SK-N-SH (cell line): ENCODE measurements at regions not wholly inside any gene's neighbourhood (a gene's known extent, or its start where the extent isn't known, plus 50 kb on each side); places are given as distances from the start of the nearest gene placed in this dataset.

Source experiments
- CTCF ChIA-PET: fragments of 300-600, 350-600 bp; formaldehyde crosslinking; extraction: SDS; loops from one replicate; lab custom pipeline; 2021; lab: Yijun Ruan, JAX
- POLR2A ChIA-PET: fragments of 350-600 bp; sonication (Branson Sonifier 250); formaldehyde crosslinking; extraction: SDS; loops from one replicate; lab custom pipeline; 2020; ENCODE audit warnings: antibody characterized with exemption, inconsistent platforms; lab: Yijun Ruan, JAX
- DNase-seq: peaks from one replicate; pipeline ENCODE4 v3.0.0; 2012
- H2AFZ ChIP-seq: fragments of 200-600 bp; sonication (generic); 2 replicates; pipeline ENCODE4 v1.8.1; 2016; ENCODE audit warnings: antibody characterized with exemption, mild to moderate bottlenecking, low read depth
- H3F3A ChIP-seq: fragments of 200-600 bp; sonication (generic); replicated peaks from 2 replicates; pipeline ENCODE3; 2016; ENCODE audit warnings: antibody characterized with exemption, mild to moderate bottlenecking; ENCODE audit not compliant: insufficient read depth
- H3K27ac ChIP-seq, 2 experiments: fragments of 200-500 bp in 1 of 2; fragments of 200-600 bp in 1 of 2; sonication (Bioruptor generic) in 1 of 2; sonication (generic), shearing (Covaris generic) in 1 of 2; 2 replicates each; pipeline versions ENCODE4 v1.5.1 to v1.6.1; 2014 to 2016; ENCODE audit warnings: low read depth in 2 of 2, inconsistent platforms in 1 of 2, low read length in 1 of 2, mild to moderate bottlenecking in 1 of 2, mixed read lengths in 1 of 2
- H3K27me3 ChIP-seq: fragments of 200-600 bp; sonication (generic), shearing (Covaris generic); 2 replicates; pipeline ENCODE4 v1.6.1; 2016; ENCODE audit warnings: mixed run types; ENCODE audit not compliant: insufficient read depth
- H3K36me3 ChIP-seq, 2 experiments: fragments of 200-500 bp in 1 of 2; fragments of 200-600 bp in 1 of 2; sonication (Bioruptor generic) in 1 of 2; sonication (generic) in 1 of 2; replicated peaks in 1 of 2; 2 replicates each; pipeline versions ENCODE3 to v1.5.1; 2014 to 2016; ENCODE audit warnings: low read length in 1 of 2, mild to moderate bottlenecking in 1 of 2; ENCODE audit not compliant: insufficient read depth in 2 of 2, control insufficient read depth in 1 of 2
- H3K4me1 ChIP-seq, 2 experiments: fragments of 200-500 bp in 1 of 2; fragments of 200-600 bp in 1 of 2; sonication (Bioruptor generic) in 1 of 2; sonication (generic), shearing (Covaris generic) in 1 of 2; 2 replicates each; pipeline versions ENCODE4 v1.5.1 to v1.6.1; 2014 to 2016; ENCODE audit warnings: low read depth in 1 of 2, low read length in 1 of 2, mixed run types in 1 of 2; ENCODE audit not compliant: insufficient read depth in 2 of 2, control insufficient read depth in 1 of 2
- H3K4me2 ChIP-seq: fragments of 200-600 bp; sonication (generic), shearing (Covaris generic); 2 replicates; pipeline ENCODE4 v1.6.1; 2017; ENCODE audit warnings: mixed run types
- H3K4me3 ChIP-seq, 2 experiments: fragments of 200-500 bp in 1 of 2; fragments of 200-600 bp in 1 of 2; sonication (Bioruptor generic) in 1 of 2; sonication (generic), shearing (Covaris generic) in 1 of 2; 2 replicates each; pipeline versions ENCODE4 v1.5.1 to v1.8.1; 2014 to 2016; ENCODE audit warnings: low read depth in 2 of 2, inconsistent platforms in 1 of 2, low read length in 1 of 2, mild to moderate bottlenecking in 1 of 2, mixed read lengths in 1 of 2, moderate library complexity in 1 of 2
- H3K79me2 ChIP-seq: fragments of 200-600 bp; sonication (generic); 2 replicates; pipeline ENCODE4 v1.8.1; 2017; ENCODE audit warnings: mild to moderate bottlenecking; ENCODE audit not compliant: insufficient read depth
- H3K9ac ChIP-seq: fragments of 200-600 bp; sonication (generic); 2 replicates; pipeline ENCODE4 v1.6.1; 2017; ENCODE audit warnings: mixed run types
- H3K9me2 ChIP-seq: fragments of 200-600 bp; sonication (generic); 2 replicates; pipeline ENCODE4 v1.6.1; 2017; ENCODE audit warnings: mixed run types
- H3K9me3 ChIP-seq: fragments of 200-600 bp; sonication (generic); 2 replicates; pipeline ENCODE4 v1.6.1; 2017; ENCODE audit warnings: mixed run types, mild to moderate bottlenecking, moderate library complexity
- H4K20me1 ChIP-seq: fragments of 200-600 bp; sonication (generic); 2 replicates; pipeline ENCODE4 v1.6.1; 2017; ENCODE audit warnings: mild to moderate bottlenecking, mixed run types; ENCODE audit not compliant: insufficient read depth
- CHD2 ChIP-seq: fragments of 150-350 bp; IDR thresholded peaks from 2 replicates; pipeline ENCODE4 v1.6.1; 2018; ENCODE audit warnings: low read length; ENCODE audit not compliant: partially characterized antibody
- CTCF ChIP-seq: fragments of 200-600 bp; sonication (generic); IDR thresholded peaks from 2 replicates; pipeline ENCODE4 v1.6.1; 2017; ENCODE audit warnings: antibody characterized with exemption, mild to moderate bottlenecking, moderate library complexity
- EP300 ChIP-seq, 2 experiments: IDR thresholded peaks; 2 replicates each; pipeline versions ENCODE4 v1.4.0 to v1.6.1; 2012; ENCODE audit warnings: borderline replicate concordance in 1 of 2, low read depth in 1 of 2, low read length in 1 of 2
- EZH2phosphoT487 ChIP-seq: fragments of 200-600 bp; sonication (generic); IDR thresholded peaks from 2 replicates; pipeline ENCODE4 v1.6.1; 2017; ENCODE audit warnings: low read depth, mixed run types, mild to moderate bottlenecking, antibody characterized with exemption, moderate library complexity, borderline replicate concordance
- FOXJ3 ChIP-seq: sonication (generic); formaldehyde crosslinking; IDR thresholded peaks from 2 replicates; pipeline ENCODE4 v1.5.1; 2020; ENCODE audit warnings: mild to moderate bottlenecking, missing genetic modification reagents
- IRF3 ChIP-seq: fragments of 150-350 bp; IDR thresholded peaks from 2 replicates; pipeline ENCODE4 v1.6.1; 2016; ENCODE audit warnings: mild to moderate bottlenecking, low read depth, low read length
- MAX ChIP-seq: IDR thresholded peaks from 2 replicates; pipeline ENCODE4 v1.4.0; 2012; ENCODE audit warnings: low read depth
- MEF2A ChIP-seq: IDR thresholded peaks from 2 replicates; pipeline ENCODE4 v1.4.0; 2012; ENCODE audit warnings: low read depth, borderline replicate concordance
- NFIC ChIP-seq: IDR thresholded peaks from 2 replicates; pipeline ENCODE4 v1.4.0; 2012; ENCODE audit warnings: borderline replicate concordance
- POLR2AphosphoS5 ChIP-seq: IDR thresholded peaks from 2 replicates; pipeline ENCODE4 v1.6.1; 2012; ENCODE audit warnings: low read depth, low read length
- REST ChIP-seq: IDR thresholded peaks from 2 replicates; pipeline ENCODE4 v1.6.1; 2012; ENCODE audit warnings: mild to moderate bottlenecking, low read depth, low read length, moderate library complexity
- SIN3A ChIP-seq: IDR thresholded peaks from 2 replicates; pipeline ENCODE4 v1.6.1; 2012; ENCODE audit warnings: low read depth, mild to moderate bottlenecking, low read length, moderate library complexity, borderline replicate concordance
- SMC3 ChIP-seq: IDR thresholded peaks from 2 replicates; pipeline ENCODE4 v1.6.1; 2012; ENCODE audit warnings: low read depth, low read length, improper control_type of control experiment
- TAF1 ChIP-seq: IDR thresholded peaks from 2 replicates; pipeline ENCODE4 v1.6.1; 2012; ENCODE audit warnings: low read depth, mild to moderate bottlenecking, low read length, moderate library complexity, borderline replicate concordance
- TCF12 ChIP-seq: IDR thresholded peaks from 2 replicates; pipeline ENCODE4 v1.4.0; 2012
- TEAD4 ChIP-seq: IDR thresholded peaks from 2 replicates; pipeline ENCODE4 v1.4.0; 2012; ENCODE audit warnings: mild to moderate bottlenecking, borderline replicate concordance; ENCODE audit not compliant: insufficient read depth
- USF2 ChIP-seq: fragments of 150-350 bp; IDR thresholded peaks from 2 replicates; pipeline ENCODE4 v1.6.1; 2017; ENCODE audit warnings: antibody characterized with exemption, low read length, low read depth, borderline replicate concordance
- WGBS: methylation state at CpG from one replicate; pipeline ENCODE4 v1.1.6; 2017; ENCODE audit warnings: low lambda C conversion rate; 5-methylcytosine and 5-hydroxymethylcytosine counted together

- TF ChIP-seq SIN3A: no peak
- TF ChIP-seq CTCF: no peak
- no peak for TF ChIP-seq IRF3
- no peak for TF ChIP-seq EP300 (IDR thresholded peaks at IDR 0.05; ENCODE audit: borderline replicate concordance in 1 of 2, low read depth in 1 of 2, low read length in 1 of 2)
- Histone ChIP-seq H3K36me3 (no peaks in the 10 kb centered on the region), H3K4me2 (no peak overlapping the region), H3K27me3 (no peaks in the 10 kb centered on the region), H4K20me1 (no peaks in the 10 kb centered on the region), H3K27ac (no peak overlapping the region), H3F3A (no peaks in the 10 kb centered on the region), H3K9me2 (no peaks in the 10 kb centered on the region), H3K9ac (no peak overlapping the region), H3K4me1 (no peaks in the 10 kb centered on the region), H2AFZ (no peak overlapping the region), H3K9me3 (no peaks in the 10 kb centered on the region), H3K4me3 (no peak overlapping the region), H3K79me2 (no peaks in the 10 kb centered on the region)
- ChIA-PET CTCF (no interaction called here), POLR2A (no interaction called here)
- WGBS: 0% methylated on average over 1 of the region's 1 CpG
- DNase-seq: no peak
Observed at GRCh38 chr14:37797675-37798074, 202.2 kb downstream of the TTC6 start.

GRCh38 chr14:37807722-37808121 is 212.3 kb downstream of the TTC6 start:
- Histone ChIP-seq H3F3A (no peaks in the 10 kb centered on the region), H3K27ac (no peak overlapping the region), H3K9ac (no peak overlapping the region), H3K9me3 (no peaks in the 10 kb centered on the region), H3K4me2 (no peak overlapping the region), H2AFZ (no peak overlapping the region), H3K4me3 (no peak overlapping the region), H3K79me2 (no peaks in the 10 kb centered on the region), H3K36me3 (no peaks in the 10 kb centered on the region), H3K4me1 (no peaks in the 10 kb centered on the region), H3K27me3 (no peaks in the 10 kb centered on the region), H3K9me2 (no peaks in the 10 kb centered on the region), H4K20me1 (no peaks in the 10 kb centered on the region)
- no peak for DNase-seq
- CTCF ChIA-PET: no interaction called here
- POLR2A ChIA-PET: no interaction called here
- TF ChIP-seq TEAD4 (no peak), MAX (no peak), EZH2phosphoT487 (no peak), CTCF (no peak), MEF2A (no peak), CHD2 (no peak), SIN3A (no peak), FOXJ3 (no peak), REST (no peak), POLR2AphosphoS5 (no peak), NFIC (no peak), USF2 (no peak), TCF12 (no peak), SMC3 (no peak), TAF1 (no peak)
